ENCODE measurements at regions not wholly inside any gene's neighbourhood (a gene's known extent, or its start where the extent isn't known, plus 50 kb on each side); places are given as distances from the start of the nearest gene placed in this dataset.

- DNase-seq = no peak
Measured at GRCh38 chr11:27287205-27287604, 75.8 kb downstream of the CCDC34 start.

- no peak for DNase-seq
Measured at GRCh38 chr11:27285761-27286160, 77.3 kb downstream of the CCDC34 start.

- no peak for DNase-seq
Measured at GRCh38 chr11:27282806-27283205, 80.2 kb downstream of the CCDC34 start.

- no peak for DNase-seq
Measured at GRCh38 chr11:27281740-27282590, 81.0 kb downstream of the CCDC34 start.

DNA sequence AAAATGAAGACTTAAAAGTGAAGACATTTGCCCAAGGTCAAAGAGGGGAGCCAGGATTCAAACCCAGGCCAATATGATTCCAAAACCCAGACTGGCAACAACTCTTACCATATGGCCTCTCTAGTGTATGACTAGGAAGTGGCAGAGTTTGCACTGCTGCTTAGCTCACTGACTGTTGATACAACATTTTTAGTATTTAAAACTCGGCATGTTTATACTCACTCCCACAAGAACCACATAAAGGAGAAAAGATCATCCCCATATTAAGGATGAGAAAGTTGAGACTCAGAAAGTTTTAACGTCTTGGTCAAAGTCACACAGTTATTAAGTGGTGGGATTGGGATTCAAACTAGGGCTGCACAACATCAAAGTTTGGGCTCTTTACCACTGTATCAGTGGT is 81.7 kb downstream of the CCDC34 start:
- DNase-seq = no peak

DNA sequence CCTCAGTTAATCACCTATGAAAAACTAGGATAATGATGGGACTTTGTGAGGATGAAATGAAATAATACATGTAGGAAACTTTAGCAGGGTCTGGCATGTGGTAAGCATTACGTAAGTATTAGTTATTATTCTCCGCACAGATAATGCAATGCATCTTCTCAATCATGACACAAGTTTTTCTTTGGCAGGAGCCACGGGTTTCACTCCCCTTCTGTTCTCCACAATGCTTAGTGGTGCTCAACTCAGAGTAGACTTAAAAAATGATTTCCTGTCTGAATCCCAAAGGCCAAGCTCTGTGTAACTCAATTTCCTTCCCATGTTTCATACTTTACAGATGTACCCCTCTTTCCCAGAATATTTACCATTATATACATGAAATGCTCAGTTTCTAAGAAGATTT is 82.9 kb downstream of the CCDC34 start:
- no peak for DNase-seq

- DNase-seq = no peak
Measured at GRCh38 chr11:27279460-27279859, 83.6 kb downstream of the CCDC34 start.

DNA sequence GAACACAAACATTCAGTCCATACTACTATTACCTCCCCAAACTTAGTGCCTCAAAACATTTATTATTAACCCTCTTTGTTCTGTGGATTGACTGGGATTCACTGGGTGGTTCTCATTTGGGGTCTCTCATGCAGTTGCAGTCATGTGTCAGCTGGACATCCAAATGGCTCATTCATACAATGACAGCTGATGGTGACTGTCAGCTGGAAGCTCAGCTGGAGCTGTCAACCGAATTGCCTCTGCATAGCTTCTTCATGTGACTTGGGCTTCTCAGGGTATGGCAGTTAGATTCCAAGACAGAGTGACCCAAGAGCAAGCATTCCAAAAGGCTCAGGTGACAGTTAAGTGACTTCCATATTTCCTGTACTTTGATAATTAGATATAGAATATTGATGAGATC is 85.2 kb downstream of the CCDC34 start:
- no peak for DNase-seq

DNA sequence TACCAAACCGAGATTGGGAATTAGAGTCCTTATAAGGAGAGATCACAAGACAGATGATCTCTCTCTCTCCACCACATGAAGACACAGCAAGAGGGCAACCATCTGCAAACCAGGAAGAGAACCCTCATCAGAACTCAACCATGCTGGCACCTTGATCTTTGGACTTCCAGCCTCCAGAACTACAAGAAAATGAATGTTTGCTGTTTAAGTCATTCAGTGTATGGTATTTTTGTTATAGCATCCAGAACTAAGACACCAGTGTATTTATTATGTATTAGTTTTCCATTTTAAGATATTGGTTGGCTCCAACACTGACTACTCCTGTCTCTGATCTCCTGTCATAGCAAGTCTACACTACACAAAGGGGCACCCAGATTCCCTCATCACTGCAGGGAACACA is 86.9 kb downstream of the CCDC34 start:
- DNase-seq = no peak

- DNase-seq = no peak
Measured at GRCh38 chr11:27274854-27275395, 88.1 kb downstream of the CCDC34 start.

- DNase-seq = no peak
Measured at GRCh38 chr11:27266125-27266524, 96.9 kb downstream of the CCDC34 start.

DNA sequence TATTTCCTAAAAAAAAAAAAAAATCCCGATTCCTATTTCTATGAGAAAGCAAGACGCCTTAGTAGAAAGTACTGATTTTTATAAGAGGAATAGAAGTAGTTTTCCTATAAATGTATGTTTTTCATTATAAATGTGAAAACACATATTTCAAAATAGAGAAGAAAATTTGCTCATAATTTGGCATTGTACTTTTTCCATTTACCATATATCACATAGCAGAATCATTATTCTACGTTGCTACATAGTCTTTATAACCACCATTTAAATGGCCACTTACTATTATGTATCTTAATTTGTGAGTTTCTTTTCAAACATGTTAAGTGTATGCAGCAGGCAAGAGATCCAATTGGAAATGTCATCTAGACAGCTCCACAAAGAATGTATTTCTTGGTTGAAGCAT is 99.0 kb downstream of the CCDC34 start:
- no peak for DNase-seq

GRCh38 chr11:27263046-27263445 is 100.0 kb downstream of the CCDC34 start:
- DNase-seq = no peak

GRCh38 chr11:27255447-27255828 is 107.6 kb downstream of the CCDC34 start:
- no peak for DNase-seq

DNA sequence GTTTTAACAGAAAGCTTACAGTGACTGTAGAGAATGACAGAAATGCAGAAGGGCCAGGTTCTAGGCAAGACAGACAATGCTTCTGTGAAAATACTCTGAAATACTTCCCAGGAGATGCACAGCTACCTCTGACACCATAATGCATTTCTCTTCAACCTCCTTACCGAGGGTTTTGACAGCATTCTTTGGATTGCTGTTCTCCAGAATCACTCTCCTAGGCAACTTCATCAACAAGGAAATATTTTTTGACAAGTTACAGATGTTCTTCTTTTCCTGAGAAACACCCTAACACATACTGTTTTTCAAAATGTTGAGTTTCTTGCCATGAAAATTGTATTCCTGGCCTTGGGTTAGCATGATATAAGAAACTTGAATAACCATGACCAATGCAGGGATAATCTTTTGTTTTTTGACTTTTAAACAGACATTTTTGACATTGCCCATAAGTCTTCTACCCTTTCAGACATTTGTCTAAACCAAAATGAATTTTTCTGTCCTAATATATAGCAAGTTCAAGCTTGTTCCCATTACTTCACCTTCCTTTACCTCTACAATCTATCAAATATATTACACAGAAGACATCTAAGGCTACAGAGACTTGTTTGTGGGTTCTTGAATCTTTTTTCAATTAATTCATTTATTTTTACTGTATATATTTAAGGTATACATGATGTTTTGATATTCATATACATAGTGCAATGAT is 108.1 kb downstream of the CCDC34 start:
- DNase-seq = no peak

DNA sequence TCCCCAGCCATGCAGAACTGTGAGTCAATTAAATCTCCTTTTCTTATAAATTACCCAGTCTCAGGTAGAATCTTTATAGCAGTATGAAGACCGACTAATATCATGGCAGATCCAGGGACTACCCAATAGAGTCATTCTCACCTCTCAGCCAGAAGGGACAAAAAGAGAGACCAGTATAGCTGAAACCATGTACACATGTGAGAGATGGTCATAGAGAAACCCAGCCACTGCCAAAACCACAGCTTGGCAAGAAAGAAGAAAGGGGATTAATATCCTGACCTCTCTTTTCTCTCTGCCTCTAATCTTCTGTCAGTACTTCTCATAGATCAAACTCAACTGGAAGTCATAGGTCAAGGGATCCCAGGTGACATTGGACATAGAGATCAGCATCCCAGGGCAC is 109.8 kb downstream of the CCDC34 start:
- no peak for DNase-seq

DNA sequence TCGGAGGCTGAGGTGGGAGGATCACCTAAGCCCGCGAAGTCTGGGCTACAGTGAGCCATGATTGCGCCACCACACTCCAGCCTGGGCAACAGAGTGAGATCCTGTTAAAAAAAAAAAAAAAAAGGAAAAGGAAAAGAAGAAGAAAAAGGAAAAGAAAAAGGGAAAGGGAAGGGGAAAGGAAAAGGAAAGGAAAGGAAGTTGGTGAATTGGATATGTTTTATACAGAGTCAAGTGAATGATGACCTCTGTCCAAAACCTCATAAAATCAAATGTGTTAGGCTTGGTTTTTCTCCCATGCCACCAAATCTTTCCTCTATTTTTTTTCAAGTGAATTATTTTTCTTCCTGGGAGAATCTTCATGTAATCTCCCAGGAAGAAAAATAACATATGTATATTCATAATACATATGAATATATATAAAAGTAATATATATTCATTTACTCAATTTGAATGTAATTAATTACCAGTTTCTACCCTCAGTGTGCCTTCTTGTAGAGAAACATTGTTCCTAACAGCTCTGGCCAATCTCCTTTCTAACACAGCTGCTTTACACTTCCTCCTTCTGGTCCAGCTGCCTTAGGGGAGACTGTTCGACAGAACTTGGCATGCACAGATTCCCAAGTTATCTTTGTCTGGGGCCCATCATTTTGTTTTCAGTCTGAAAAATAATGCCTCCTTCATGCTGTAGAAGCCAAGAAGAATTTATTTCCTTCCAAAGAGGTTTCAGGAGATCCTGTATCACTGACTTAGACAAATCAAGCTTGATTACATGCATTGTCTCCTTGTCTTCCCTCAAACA is 111.9 kb downstream of the CCDC34 start:
- DNase-seq = no peak

DNA sequence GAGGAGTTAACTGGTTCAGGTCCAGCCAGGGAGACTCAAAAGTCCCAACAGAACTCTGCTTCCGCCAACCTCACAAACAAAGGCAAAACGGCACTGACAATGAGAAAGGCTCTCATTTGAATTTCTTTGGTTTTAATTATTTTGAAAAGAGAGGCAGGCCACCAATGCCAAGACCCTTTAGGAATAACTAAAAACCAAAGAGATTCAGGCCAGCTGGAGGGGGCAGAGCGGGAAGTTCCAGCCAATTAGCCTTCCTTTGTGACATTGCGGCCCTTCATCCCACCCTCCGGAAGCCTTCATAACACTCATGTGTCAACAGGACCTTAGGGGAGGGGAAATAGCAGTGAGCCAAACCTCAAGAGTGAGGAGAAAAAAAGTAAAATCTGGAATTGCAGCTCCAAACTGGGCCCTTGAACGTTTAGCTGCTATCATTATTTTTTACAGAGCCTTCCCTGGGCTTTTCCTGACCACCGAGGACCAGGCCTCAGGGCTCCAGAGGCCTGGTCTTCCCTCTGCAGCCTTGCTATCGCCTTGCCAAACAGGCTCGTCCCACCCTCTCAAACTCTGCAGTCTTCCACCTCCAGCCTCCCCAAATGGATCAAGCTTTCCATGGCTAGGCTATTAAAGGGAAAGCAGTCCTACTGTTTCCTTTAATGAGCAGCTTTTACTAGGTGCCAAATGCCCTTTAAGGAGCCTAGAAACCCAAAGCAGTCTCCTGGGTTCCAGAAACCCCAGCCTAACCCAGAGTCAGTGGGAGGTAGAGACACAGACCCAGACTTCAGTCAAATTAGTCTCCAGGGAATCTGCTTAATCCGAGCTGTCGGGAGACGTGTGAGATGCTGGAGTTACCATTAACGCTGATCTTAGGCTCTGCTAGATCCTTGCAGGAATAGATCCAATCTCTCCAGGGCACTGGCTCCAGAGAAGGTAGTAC is 114.2 kb downstream of the CCDC34 start:
- no peak for DNase-seq

GRCh38 chr11:27247660-27248059 is 115.4 kb downstream of the CCDC34 start:
- DNase-seq = no peak

DNA sequence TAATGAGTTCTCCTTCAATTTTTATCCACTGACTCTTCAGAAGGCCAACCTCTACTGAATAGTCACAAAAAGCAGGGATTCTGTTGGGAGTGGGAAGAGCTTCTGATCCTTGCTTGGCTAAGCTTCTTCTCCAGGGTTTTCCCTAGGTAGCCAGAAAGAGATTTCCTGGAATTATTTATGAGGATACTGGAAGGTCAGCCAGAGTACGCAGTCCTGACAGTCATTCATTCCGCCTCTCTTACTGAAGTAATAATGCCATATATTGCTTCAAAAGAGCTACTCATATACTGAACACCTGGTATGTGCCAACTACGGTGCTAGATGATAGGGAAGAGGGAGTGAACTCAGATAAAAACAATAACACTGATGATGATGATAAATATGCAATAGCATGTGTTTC is 116.1 kb downstream of the CCDC34 start:
- DNase-seq = no peak

DNA sequence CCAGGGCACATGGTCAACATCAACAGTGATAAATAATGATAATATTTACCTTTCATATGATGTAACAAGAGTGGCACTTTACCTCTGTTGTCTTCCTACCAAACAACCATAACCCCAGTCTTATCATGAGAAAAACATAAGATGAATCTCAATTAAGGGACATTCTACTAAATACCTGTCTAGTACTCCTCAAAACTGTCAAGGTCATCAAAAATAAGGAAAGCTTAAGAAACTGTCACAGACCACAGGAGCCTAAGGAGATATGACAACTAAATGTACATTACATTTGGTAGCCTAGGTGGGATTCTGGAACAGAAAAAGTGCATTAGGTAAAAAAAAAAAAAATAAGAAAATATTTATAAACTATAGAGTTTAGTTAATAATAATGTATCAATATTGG is 118.1 kb downstream of the CCDC34 start:
- DNase-seq = no peak

- DNase-seq = no peak
Measured at GRCh38 chr11:27242591-27242990, 120.4 kb downstream of the CCDC34 start.
